ENCODE measurements at regions not wholly inside any gene's neighbourhood (a gene's known extent, or its start where the extent isn't known, plus 50 kb on each side); places are given as distances from the start of the nearest gene placed in this dataset.

DNA sequence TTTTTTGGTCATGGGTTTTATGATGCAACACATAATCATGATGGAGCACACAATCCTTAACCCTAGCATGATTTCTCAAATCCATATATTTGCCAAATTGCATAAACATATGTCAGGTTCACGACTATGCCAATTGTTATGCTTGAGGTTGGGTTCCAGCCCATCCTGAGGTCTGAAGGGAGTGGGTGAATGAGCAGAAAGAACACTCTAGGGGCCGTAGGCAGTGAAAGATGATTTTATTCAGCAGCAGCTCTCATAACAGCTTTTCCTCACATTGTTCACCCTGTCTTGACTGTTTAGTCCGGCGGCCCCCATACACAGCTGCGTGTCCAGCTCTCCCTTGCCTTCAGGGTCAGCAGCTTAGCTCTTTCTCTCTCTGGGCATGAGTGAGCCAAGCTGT lies 627.7 kb downstream of the PLA2G4A start:
- TF ChIP-seq, protein P1, sequence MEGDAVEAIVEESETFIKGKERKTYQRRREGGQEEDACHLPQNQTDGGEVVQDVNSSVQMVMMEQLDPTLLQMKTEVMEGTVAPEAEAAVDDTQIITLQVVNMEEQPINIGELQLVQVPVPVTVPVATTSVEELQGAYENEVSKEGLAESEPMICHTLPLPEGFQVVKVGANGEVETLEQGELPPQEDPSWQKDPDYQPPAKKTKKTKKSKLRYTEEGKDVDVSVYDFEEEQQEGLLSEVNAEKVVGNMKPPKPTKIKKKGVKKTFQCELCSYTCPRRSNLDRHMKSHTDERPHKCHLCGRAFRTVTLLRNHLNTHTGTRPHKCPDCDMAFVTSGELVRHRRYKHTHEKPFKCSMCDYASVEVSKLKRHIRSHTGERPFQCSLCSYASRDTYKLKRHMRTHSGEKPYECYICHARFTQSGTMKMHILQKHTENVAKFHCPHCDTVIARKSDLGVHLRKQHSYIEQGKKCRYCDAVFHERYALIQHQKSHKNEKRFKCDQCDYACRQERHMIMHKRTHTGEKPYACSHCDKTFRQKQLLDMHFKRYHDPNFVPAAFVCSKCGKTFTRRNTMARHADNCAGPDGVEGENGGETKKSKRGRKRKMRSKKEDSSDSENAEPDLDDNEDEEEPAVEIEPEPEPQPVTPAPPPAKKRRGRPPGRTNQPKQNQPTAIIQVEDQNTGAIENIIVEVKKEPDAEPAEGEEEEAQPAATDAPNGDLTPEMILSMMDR (IDR thresholded peaks at IDR 0.05; ENCODE audit: low read depth, low read length, missing input control) = no peak
- TF ChIP-seq YY1 (IDR thresholded peaks at IDR 0.05) (no peak), SP1 (IDR thresholded peaks at IDR 0.05) (no peak), TAF1 (conservative IDR thresholded peaks at IDR 0.05) (no peak)

Measured in liver (tissue), 3 donors.